Keratinocyte (primary cell): ENCODE measurements at regions not wholly inside any gene's neighbourhood (a gene's known extent, or its start where the extent isn't known, plus 50 kb on each side); places are given as distances from the start of the nearest gene placed in this dataset.

Experiments used
- DNase-seq: peaks from one replicate; pipeline ENCODE4 v3.0.0-alpha.2; 2011; ENCODE audit warnings: low read depth, missing footprints, low spot score
- FAIRE-seq: peaks from 2 replicates; lab custom pipeline; 2011; peaks lifted over from hg19 to GRCh38; lab: Jason Lieb, UNC
- H2AFZ ChIP-seq: 2 replicates; pipeline ENCODE4 v1.6.0; 2012; ENCODE audit warnings: low read length, control low read depth, inconsistent platforms; ENCODE audit not compliant: control insufficient read depth
- H3K27ac ChIP-seq: 2 replicates; pipeline ENCODE4 v1.5.1; 2011; ENCODE audit warnings: low read length; ENCODE audit not compliant: control insufficient read depth, insufficient read depth
- H3K27me3 ChIP-seq: 3 replicates; pipeline ENCODE4 v1.6.0; 2011; ENCODE audit warnings: low read length; ENCODE audit not compliant: control insufficient read depth, insufficient read depth; ENCODE audit errors: extremely low read depth
- H3K36me3 ChIP-seq, 2 experiments: 2 replicates in 1 of 2; 3 replicates in 1 of 2; pipeline ENCODE4 v1.5.1; 2011; ENCODE audit warnings: low read length in 2 of 2, mild to moderate bottlenecking in 1 of 2; ENCODE audit not compliant: control insufficient read depth in 2 of 2, insufficient read depth in 2 of 2; ENCODE audit errors: extremely low read depth in 1 of 2
- H3K4me1 ChIP-seq: 3 replicates; pipeline ENCODE4 v1.5.1; 2011; ENCODE audit warnings: low read length; ENCODE audit not compliant: control insufficient read depth, insufficient read depth; ENCODE audit errors: extremely low read depth
- H3K4me2 ChIP-seq: 3 replicates; pipeline ENCODE4 v1.6.0; 2011; ENCODE audit warnings: low read depth, low read length; ENCODE audit not compliant: control insufficient read depth, insufficient read depth; ENCODE audit errors: extremely low read depth
- H3K4me3 ChIP-seq, 3 experiments: fragments of 200-600 bp in 1 of 3; sonication (generic) in 1 of 3; 2 replicates in 2 of 3; 3 replicates in 1 of 3; pipeline ENCODE4 v1.5.1; 2011 to 2016; ENCODE audit warnings: low read length in 3 of 3, mild to moderate bottlenecking in 3 of 3, control low read depth in 2 of 3, inconsistent platforms in 1 of 3, low read depth in 1 of 3, mixed read lengths in 1 of 3, mixed run types in 1 of 3, moderate library complexity in 1 of 3; ENCODE audit not compliant: control insufficient read depth in 2 of 3, insufficient read depth in 2 of 3; ENCODE audit errors: extremely low read depth in 1 of 3
- H3K79me2 ChIP-seq: 2 replicates; pipeline ENCODE4 v1.6.0; 2012; ENCODE audit warnings: low read length; ENCODE audit not compliant: control insufficient read depth, insufficient read depth
- H3K9ac ChIP-seq: 3 replicates; pipeline ENCODE4 v1.6.0; 2011; ENCODE audit warnings: low read length; ENCODE audit not compliant: control insufficient read depth, insufficient read depth; ENCODE audit errors: extremely low read depth
- H3K9me1 ChIP-seq: 3 replicates; pipeline ENCODE4 v1.6.0; 2011; ENCODE audit warnings: low read length; ENCODE audit not compliant: control insufficient read depth, insufficient read depth; ENCODE audit errors: extremely low read depth
- H3K9me3 ChIP-seq: 2 replicates; pipeline ENCODE4 v1.5.1; 2012; ENCODE audit warnings: low read depth, low read length; ENCODE audit not compliant: control insufficient read depth
- H4K20me1 ChIP-seq: 3 replicates; pipeline ENCODE4 v1.6.0; 2011; ENCODE audit warnings: low read length; ENCODE audit not compliant: control insufficient read depth, insufficient read depth; ENCODE audit errors: extremely low read depth
- EZH2 ChIP-seq: IDR thresholded peaks from one replicate; pipeline ENCODE4 v1.6.1; 2012; ENCODE audit warnings: inconsistent platforms, mild to moderate bottlenecking, low read length, moderate library complexity
- dilution Hi-C: fragments of 300-500 bp; cut with MboI; formaldehyde crosslinking; loops from one replicate; pipeline ENCODE4 v1.7.0; 2020; ENCODE audit warnings: low sequenced_read_pairs; ENCODE audit not compliant: extremely low pct_ligation_motif_present
- TF ChIP-seq, protein P1 (sequence below), 3 experiments: IDR thresholded peaks in 1 of 3; conservative IDR thresholded peaks in 1 of 3; optimal IDR thresholded peaks in 1 of 3; 2 replicates in 2 of 3; 3 replicates in 1 of 3; pipeline versions ENCODE3 to v1.5.1; 2011; ENCODE audit warnings: low read length in 3 of 3, mild to moderate bottlenecking in 3 of 3, moderate library complexity in 2 of 3, control low read depth in 1 of 3, inconsistent platforms in 1 of 3; ENCODE audit not compliant: insufficient read depth in 2 of 3; ENCODE audit errors: extremely low read depth in 1 of 3

DNA sequence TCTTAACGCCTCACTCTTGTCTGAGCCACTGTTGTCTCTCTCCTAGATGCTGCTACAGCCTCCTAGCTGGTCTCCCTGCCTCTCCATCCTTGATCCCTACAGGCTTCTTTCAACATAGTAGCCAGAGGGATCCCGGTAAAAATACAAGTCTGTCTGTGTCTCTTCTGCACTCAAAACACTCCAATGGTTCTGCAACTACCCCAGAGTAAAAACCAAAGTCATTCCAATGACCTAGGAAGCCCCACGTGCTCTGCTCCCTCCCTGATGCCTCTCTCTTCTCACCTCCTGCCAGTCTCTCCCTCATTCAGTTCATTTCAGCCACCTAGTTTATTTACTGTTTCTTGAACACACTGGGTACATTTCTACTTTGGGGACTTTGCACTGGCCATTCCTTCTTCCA, 135.2 kb downstream of the NPIPB5 start:
- Histone ChIP-seq H3K36me3 (no peaks in the 10 kb centered on the region), H2AFZ (no peak overlapping the region), H3K27ac (no peak overlapping the region), H3K4me1 (no peaks in the 10 kb centered on the region), H3K9me1 (no peaks in the 10 kb centered on the region), H3K4me2 (no peak overlapping the region), H3K79me2 (no peaks in the 10 kb centered on the region), H3K27me3 (peaks cover 23% of the 10 kb centered on the region), H4K20me1 (no peaks in the 10 kb centered on the region), H3K4me3 (no peak overlapping the region), H3K9me3 (no peaks in the 10 kb centered on the region), H3K9ac (no peak overlapping the region)
- dilution Hi-C loops, result no loop called here
- DNase-seq, result no peak
- no peak for FAIRE-seq
- no peak for TF ChIP-seq EZH2
- TF ChIP-seq, protein P1, sequence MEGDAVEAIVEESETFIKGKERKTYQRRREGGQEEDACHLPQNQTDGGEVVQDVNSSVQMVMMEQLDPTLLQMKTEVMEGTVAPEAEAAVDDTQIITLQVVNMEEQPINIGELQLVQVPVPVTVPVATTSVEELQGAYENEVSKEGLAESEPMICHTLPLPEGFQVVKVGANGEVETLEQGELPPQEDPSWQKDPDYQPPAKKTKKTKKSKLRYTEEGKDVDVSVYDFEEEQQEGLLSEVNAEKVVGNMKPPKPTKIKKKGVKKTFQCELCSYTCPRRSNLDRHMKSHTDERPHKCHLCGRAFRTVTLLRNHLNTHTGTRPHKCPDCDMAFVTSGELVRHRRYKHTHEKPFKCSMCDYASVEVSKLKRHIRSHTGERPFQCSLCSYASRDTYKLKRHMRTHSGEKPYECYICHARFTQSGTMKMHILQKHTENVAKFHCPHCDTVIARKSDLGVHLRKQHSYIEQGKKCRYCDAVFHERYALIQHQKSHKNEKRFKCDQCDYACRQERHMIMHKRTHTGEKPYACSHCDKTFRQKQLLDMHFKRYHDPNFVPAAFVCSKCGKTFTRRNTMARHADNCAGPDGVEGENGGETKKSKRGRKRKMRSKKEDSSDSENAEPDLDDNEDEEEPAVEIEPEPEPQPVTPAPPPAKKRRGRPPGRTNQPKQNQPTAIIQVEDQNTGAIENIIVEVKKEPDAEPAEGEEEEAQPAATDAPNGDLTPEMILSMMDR (optimal IDR thresholded peaks at IDR 0.05 in 1 of 3, IDR thresholded peaks at IDR 0.05 in 1 of 3, conservative IDR thresholded peaks at IDR 0.05 in 1 of 3; ENCODE audit: extremely low read depth in 1 of 3, insufficient read depth in 2 of 3, low read length in 3 of 3), result no peak

DNA sequence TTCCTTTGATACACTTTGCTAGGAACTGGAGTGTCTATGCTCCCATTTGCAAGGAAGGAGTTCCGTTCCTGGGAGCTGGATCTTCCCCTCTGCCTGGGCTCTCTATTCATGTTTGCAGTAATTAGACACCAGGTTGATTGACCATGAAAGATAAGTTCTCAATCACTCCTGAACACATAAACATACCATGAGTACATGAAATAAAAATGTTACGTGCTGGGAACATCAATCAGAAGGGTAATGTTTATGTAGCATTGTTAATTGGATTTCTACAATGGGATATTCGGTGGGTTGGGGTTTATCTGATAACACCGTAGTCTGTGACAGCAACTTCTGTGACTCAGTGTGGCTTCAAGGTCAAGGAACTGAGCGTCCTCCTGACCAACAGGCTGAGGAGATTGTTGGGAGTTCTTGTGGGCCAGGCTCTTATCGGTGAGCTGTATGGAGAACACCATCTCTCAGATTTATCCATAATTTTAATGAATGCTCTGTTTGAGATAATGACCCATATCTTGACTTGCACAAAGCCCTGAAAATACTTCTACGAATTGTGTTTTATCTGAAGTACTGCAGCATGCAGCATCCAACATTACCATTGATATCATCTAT, 136.4 kb downstream of the NPIPB5 start:
- no peak for FAIRE-seq
- no peak overlapping the region for H3K27ac ChIP-seq

More for the DNA sequence above, 136.4 kb downstream of the NPIPB5 start:
- Histone ChIP-seq H3K9me1 (no peaks in the 10 kb centered on the region), H3K4me2 (no peak overlapping the region), H3K4me1 (no peaks in the 10 kb centered on the region), H3K9ac (no peak overlapping the region), H3K36me3 (no peaks in the 10 kb centered on the region), H3K4me3 (no peak overlapping the region), H3K27me3 (peaks cover 23% of the 10 kb centered on the region), H3K9me3 (no peaks in the 10 kb centered on the region), H3K79me2 (no peaks in the 10 kb centered on the region), H4K20me1 (no peaks in the 10 kb centered on the region), H2AFZ (no peak overlapping the region)
- DNase-seq, result no peak
- dilution Hi-C loops, result no loop called here
- TF ChIP-seq, protein P1 (optimal IDR thresholded peaks at IDR 0.05 in 1 of 3, IDR thresholded peaks at IDR 0.05 in 1 of 3, conservative IDR thresholded peaks at IDR 0.05 in 1 of 3; ENCODE audit: extremely low read depth in 1 of 3, insufficient read depth in 2 of 3, low read length in 3 of 3), result no peak
- TF ChIP-seq EZH2, result no peak
